HG03565 (cell line): ENCODE measurements at regions not wholly inside any gene's neighbourhood (a gene's known extent, or its start where the extent isn't known, plus 50 kb on each side); places are given as distances from the start of the nearest gene placed in this dataset.
"Not testable (repeated sequence)": the region's sequence is repeated elsewhere in the genome, so short reads cannot be mapped to it uniquely, and the experiment has no call there.

Experiments
- ATAC-seq: cut with Tn5 transposase; IDR thresholded peaks from one replicate; pipeline ENCODE4 v1.9.1; 2021; ENCODE audit warnings: mild to moderate bottlenecking, moderate library complexity; ENCODE audit not compliant: unreplicated experiment

- ATAC-seq: no peak
Observed at GRCh38 chr2:62654876-62655359, 50.6 kb upstream of the EHBP1 start.

GRCh38 chr2:62654423-62654791 lies 51.1 kb upstream of the EHBP1 start:
- no peak for ATAC-seq

GRCh38 chr2:62653582-62654422 lies 51.7 kb upstream of the EHBP1 start:
- ATAC-seq: no peak

- not testable (repeated sequence) for ATAC-seq
Observed at GRCh38 chr2:62649087-62649486, 56.4 kb upstream of the EHBP1 start.

GRCh38 chr2:62643100-62643471 lies 62.4 kb upstream of the EHBP1 start:
- no peak for ATAC-seq

GRCh38 chr2:62642429-62643099 lies 62.9 kb upstream of the EHBP1 start:
- no peak for ATAC-seq

- ATAC-seq: no peak
Observed at GRCh38 chr2:62641936-62642335, 63.6 kb upstream of the EHBP1 start.

- ATAC-seq: no peak
Observed at GRCh38 chr2:62641410-62641843, 64.1 kb upstream of the EHBP1 start.

GRCh38 chr2:62631160-62632085 lies 74.1 kb upstream of the EHBP1 start:
- ATAC-seq: no peak

GRCh38 chr2:62630206-62630605 lies 75.3 kb upstream of the EHBP1 start:
- not testable (repeated sequence) for ATAC-seq

- ATAC-seq: not testable (repeated sequence)
Observed at GRCh38 chr2:62629310-62629709, 76.2 kb upstream of the EHBP1 start.

GRCh38 chr2:62627667-62628066 lies 77.8 kb upstream of the EHBP1 start:
- ATAC-seq: no peak

- no peak for ATAC-seq
Observed at GRCh38 chr2:62624855-62625254, 80.7 kb upstream of the EHBP1 start.

- not testable (repeated sequence) for ATAC-seq
Observed at GRCh38 chr2:62616486-62616885, 89.0 kb upstream of the EHBP1 start.

- no peak for ATAC-seq
Observed at GRCh38 chr2:62611854-62612253, 93.7 kb upstream of the EHBP1 start.

- ATAC-seq: not testable (repeated sequence)
Observed at GRCh38 chr2:62605471-62605870, 99.5 kb upstream of the TMEM17 start.

GRCh38 chr2:62604336-62604735 lies 98.3 kb upstream of the TMEM17 start:
- no peak for ATAC-seq

- no peak for ATAC-seq
Observed at GRCh38 chr2:62603154-62603712, 97.2 kb upstream of the TMEM17 start.

- not testable (repeated sequence) for ATAC-seq
Observed at GRCh38 chr2:62599674-62600410, 93.8 kb upstream of the TMEM17 start.

- no peak for ATAC-seq
Observed at GRCh38 chr2:62597323-62597722, 91.3 kb upstream of the TMEM17 start.
